ENCODE measurements at regions not wholly inside any gene's neighbourhood (a gene's known extent, or its start where the extent isn't known, plus 50 kb on each side); places are given as distances from the start of the nearest gene placed in this dataset.

DNA sequence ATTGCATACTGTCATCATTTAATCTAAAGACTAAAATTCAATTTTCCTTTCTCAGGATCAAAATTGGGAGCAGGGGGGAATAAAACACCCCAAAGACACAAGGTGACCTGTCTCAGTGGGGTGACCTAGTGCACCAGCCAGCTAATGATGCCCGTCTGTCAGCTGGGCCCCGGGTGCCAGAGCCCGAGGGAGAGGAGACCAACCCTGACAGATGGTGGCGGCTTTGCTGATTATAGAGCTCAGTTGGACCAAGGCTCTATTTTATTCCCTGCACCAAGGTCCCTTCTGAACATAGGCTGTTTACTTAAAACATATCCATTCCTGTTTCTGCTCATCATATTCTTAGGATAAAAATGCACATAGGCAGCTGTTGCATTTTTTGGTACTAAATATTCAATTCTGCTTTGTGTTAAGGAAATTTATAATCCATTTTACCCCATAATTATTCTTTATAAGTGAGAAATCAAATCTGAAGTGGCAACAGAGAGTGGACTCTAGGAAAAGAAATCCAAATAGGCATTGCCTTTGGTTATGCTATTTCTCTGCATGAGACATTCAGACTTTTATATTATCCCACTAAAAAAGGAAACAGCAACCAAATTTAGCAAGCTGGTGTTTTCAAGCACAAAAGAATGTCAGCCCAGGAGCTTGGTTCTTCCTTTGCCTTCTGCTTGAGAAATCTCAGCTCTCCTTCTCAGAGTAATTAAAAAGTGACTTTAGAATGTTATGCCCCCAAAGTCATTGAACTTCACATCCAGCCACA, 96.8 kb upstream of the IFNG-AS1 start:
- TF ChIP-seq, protein P1, sequence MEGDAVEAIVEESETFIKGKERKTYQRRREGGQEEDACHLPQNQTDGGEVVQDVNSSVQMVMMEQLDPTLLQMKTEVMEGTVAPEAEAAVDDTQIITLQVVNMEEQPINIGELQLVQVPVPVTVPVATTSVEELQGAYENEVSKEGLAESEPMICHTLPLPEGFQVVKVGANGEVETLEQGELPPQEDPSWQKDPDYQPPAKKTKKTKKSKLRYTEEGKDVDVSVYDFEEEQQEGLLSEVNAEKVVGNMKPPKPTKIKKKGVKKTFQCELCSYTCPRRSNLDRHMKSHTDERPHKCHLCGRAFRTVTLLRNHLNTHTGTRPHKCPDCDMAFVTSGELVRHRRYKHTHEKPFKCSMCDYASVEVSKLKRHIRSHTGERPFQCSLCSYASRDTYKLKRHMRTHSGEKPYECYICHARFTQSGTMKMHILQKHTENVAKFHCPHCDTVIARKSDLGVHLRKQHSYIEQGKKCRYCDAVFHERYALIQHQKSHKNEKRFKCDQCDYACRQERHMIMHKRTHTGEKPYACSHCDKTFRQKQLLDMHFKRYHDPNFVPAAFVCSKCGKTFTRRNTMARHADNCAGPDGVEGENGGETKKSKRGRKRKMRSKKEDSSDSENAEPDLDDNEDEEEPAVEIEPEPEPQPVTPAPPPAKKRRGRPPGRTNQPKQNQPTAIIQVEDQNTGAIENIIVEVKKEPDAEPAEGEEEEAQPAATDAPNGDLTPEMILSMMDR (IDR thresholded peaks at IDR 0.05; ENCODE audit: low read depth, low read length): no peak
- TF ChIP-seq MYC (IDR thresholded peaks at IDR 0.05; ENCODE audit: low read depth, low read length): no peak
- TF ChIP-seq POLR2A (IDR thresholded peaks at IDR 0.05; ENCODE audit: extremely low read depth, insufficient read length): no peak
- TF ChIP-seq, protein P2, sequence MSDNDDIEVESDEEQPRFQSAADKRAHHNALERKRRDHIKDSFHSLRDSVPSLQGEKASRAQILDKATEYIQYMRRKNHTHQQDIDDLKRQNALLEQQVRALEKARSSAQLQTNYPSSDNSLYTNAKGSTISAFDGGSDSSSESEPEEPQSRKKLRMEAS (IDR thresholded peaks at IDR 0.05; ENCODE audit: low read depth, low read length): no peak

Measured in NB4 (cell line).